Peyer's patch (tissue), 4 donors: ENCODE measurements at regions not wholly inside any gene's neighbourhood (a gene's known extent, or its start where the extent isn't known, plus 50 kb on each side); places are given as distances from the start of the nearest gene placed in this dataset.

Source experiments
- CTCF ChIP-seq, 6 experiments: fragments of 450-650 bp in 4 of 6; fragments of 200-600 bp in 2 of 6; sonication (generic) in 1 of 6; IDR thresholded peaks; one replicate each; pipeline ENCODE4 v1.5.1; 2017 to 2019; ENCODE audit warnings: antibody characterized with exemption in 6 of 6, mild to moderate bottlenecking in 3 of 6, moderate library complexity in 1 of 6
- POLR2A ChIP-seq, 2 donors: fragments of 450-650 bp; IDR thresholded peaks; one replicate each; pipeline ENCODE4 v1.5.1; 2017; ENCODE audit warnings: antibody characterized with exemption in 2 of 2, mild to moderate bottlenecking in 2 of 2, moderate library complexity in 2 of 2

- TF ChIP-seq CTCF (IDR thresholded peaks at IDR 0.05), result no peak
- TF ChIP-seq POLR2A (IDR thresholded peaks at IDR 0.05), result no peak
These were observed 145.0 kb upstream of the OSR1 start for GRCh38 chr2:19503406-19503805.
